SU-DHL-6 (cell line): ENCODE measurements at regions not wholly inside any gene's neighbourhood (a gene's known extent, or its start where the extent isn't known, plus 50 kb on each side); places are given as distances from the start of the nearest gene placed in this dataset.

ENCODE experiments used
- CTCF ChIP-seq: fragments of 200-600 bp; sonication (generic); IDR thresholded peaks from one replicate; pipeline ENCODE4 v1.5.1; 2017; ENCODE audit warnings: antibody characterized with exemption, mild to moderate bottlenecking, low read length, moderate library complexity; ENCODE audit not compliant: insufficient read depth, poor library complexity, severe bottlenecking
- EZH2phosphoT487 ChIP-seq: fragments of 200-600 bp; sonication (generic), shearing (Covaris generic); conservative IDR thresholded peaks from 2 replicates; pipeline ENCODE4 v1.6.1; 2018; ENCODE audit warnings: mild to moderate bottlenecking, antibody characterized with exemption, low read length, moderate library complexity, mixed read lengths

- TF ChIP-seq CTCF (no peak), EZH2phosphoT487 (no peak)
These were observed 657.5 kb downstream of the PTPRU start for GRCh38 chr1:29893806-29894205.
